ENCODE measurements at regions not wholly inside any gene's neighbourhood (a gene's known extent, or its start where the extent isn't known, plus 50 kb on each side); places are given as distances from the start of the nearest gene placed in this dataset.

DNA sequence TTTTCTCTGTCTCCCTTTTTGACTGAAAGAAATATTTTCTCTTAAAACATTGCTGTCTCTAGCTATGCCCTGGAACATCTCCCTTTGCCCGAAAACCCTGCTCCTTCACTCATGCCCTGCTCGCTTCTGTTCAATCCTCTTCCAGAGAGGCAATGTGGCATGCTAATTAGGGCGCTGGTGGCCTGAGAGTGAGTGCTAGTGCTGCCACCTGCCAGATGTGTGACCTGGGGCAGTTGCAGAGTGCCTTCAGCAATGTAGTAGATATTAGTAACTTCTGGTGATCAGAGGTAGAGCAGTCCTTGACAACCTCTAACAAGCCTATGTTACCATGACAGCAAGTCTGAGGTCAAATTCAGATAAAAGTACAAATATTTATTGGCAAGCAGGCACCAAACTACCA is 119.5 kb upstream of the OSMR start:
- H3K4me3 ChIP-seq (ENCODE audit: low read length): no peak overlapping the region
- no peaks in the 10 kb centered on the region for H3K36me3 ChIP-seq (ENCODE audit: insufficient read depth, low read length)
- ATAC-seq (ENCODE audit: poor library complexity): no peak
- POLR2A ChIA-PET: no interaction called here
- intact Hi-C loops (cut with DNase I, micrococcal nuclease): no loop called here
- Mint-ChIP-seq H3K27me3 (peaks cover 27% of the 10 kb centered on the region), H3K9me3 (no peaks in the 10 kb centered on the region), H3K4me3 (no peak overlapping the region), H3K4me1 (ENCODE audit: low read depth) (no peaks in the 10 kb centered on the region), H3K27ac (no peak overlapping the region), H3K36me3 (ENCODE audit: low read depth) (no peaks in the 10 kb centered on the region)
- H3K9me3 ChIP-seq (ENCODE audit: control insufficient read depth in 1 of 2, insufficient read depth in 1 of 2, low read length in 2 of 2): no peaks in the 10 kb centered on the region
- H3K4me1 ChIP-seq (ENCODE audit: insufficient read depth, low read length): no peaks in the 10 kb centered on the region
- DNase-seq: no peak
- H3K27ac ChIP-seq (ENCODE audit: low read depth in 1 of 2, low read length in 2 of 2): no peak overlapping the region
- CTCF ChIA-PET: no interaction called here
- peaks cover 0 to 4% of the 10 kb centered on the region in 2 experiments for H3K27me3 ChIP-seq (ENCODE audit: control insufficient read depth in 1 of 2, insufficient read depth in 2 of 2, low read length in 2 of 2)
- TF ChIP-seq, protein P1, sequence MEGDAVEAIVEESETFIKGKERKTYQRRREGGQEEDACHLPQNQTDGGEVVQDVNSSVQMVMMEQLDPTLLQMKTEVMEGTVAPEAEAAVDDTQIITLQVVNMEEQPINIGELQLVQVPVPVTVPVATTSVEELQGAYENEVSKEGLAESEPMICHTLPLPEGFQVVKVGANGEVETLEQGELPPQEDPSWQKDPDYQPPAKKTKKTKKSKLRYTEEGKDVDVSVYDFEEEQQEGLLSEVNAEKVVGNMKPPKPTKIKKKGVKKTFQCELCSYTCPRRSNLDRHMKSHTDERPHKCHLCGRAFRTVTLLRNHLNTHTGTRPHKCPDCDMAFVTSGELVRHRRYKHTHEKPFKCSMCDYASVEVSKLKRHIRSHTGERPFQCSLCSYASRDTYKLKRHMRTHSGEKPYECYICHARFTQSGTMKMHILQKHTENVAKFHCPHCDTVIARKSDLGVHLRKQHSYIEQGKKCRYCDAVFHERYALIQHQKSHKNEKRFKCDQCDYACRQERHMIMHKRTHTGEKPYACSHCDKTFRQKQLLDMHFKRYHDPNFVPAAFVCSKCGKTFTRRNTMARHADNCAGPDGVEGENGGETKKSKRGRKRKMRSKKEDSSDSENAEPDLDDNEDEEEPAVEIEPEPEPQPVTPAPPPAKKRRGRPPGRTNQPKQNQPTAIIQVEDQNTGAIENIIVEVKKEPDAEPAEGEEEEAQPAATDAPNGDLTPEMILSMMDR (IDR thresholded peaks at IDR 0.05): no peak

DNA sequence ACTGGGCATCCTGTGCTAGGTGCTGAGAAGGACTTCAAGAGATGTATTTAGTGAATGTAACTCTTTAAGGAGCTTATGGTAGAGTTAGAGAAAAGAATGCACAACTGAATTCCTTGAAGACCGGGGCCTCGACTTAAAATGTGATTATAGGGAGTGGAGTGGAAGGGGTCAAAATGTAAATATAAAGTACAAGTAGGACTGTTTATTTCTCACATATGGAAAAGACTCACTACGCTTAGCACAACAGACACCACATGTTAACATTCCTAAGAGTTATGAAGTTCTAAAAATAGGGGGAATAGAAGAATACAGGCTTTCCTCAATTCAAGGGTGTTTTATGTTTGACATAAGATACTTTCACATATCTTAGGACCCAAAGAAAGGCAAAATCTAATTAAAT is 117.8 kb upstream of the OSMR start:
- no peaks in the 10 kb centered on the region for H3K4me1 Mint-ChIP-seq (ENCODE audit: low read depth)
- ChIA-PET CTCF (no interaction called here), POLR2A (no interaction called here)
- TF ChIP-seq, protein P1 (IDR thresholded peaks at IDR 0.05): no peak
- H3K27ac Mint-ChIP-seq: no peak overlapping the region
- Histone ChIP-seq H3K4me1 (ENCODE audit: insufficient read depth, low read length) (no peaks in the 10 kb centered on the region), H3K27me3 (ENCODE audit: control insufficient read depth in 1 of 2, insufficient read depth in 2 of 2, low read length in 2 of 2) (peaks cover 0 to 4% of the 10 kb centered on the region in 2 experiments), H3K4me3 (ENCODE audit: low read length) (no peak overlapping the region), H3K36me3 (ENCODE audit: insufficient read depth, low read length) (no peaks in the 10 kb centered on the region), H3K9me3 (ENCODE audit: control insufficient read depth in 1 of 2, insufficient read depth in 1 of 2, low read length in 2 of 2) (no peaks in the 10 kb centered on the region), H3K27ac (ENCODE audit: low read depth in 1 of 2, low read length in 2 of 2) (no peak overlapping the region)
- H3K27me3 Mint-ChIP-seq: peaks cover 23% of the 10 kb centered on the region
- DNase-seq (no peak), ATAC-seq (ENCODE audit: poor library complexity) (no peak)
- no peak overlapping the region for H3K4me3 Mint-ChIP-seq
- no peaks in the 10 kb centered on the region for H3K9me3 Mint-ChIP-seq
- intact Hi-C loops (cut with DNase I, micrococcal nuclease): no loop called here
- H3K36me3 Mint-ChIP-seq (ENCODE audit: low read depth): no peaks in the 10 kb centered on the region

DNA sequence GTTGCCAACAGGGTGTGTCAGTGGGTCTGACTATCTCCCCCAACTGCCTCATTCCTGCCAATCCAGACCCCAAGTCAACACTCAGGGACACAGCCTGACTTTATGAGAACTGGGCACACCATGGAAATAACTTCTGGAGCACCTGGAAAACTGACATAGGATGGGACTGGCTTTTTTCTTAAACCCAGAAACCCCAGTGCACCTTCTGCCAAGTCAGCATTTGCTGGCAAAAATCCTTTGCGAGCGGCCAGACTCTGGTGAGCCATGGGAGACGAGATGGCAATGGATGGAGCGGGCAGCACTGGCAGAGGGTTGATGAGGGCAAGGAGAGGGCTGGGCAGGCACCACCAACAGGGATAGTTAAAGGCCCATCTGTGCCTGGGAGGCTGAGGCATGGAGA is 114.4 kb upstream of the OSMR start:
- Histone ChIP-seq H3K27me3 (ENCODE audit: control insufficient read depth in 1 of 2, insufficient read depth in 2 of 2, low read length in 2 of 2) (peaks cover 0 to 4% of the 10 kb centered on the region in 2 experiments), H3K9me3 (ENCODE audit: control insufficient read depth in 1 of 2, insufficient read depth in 1 of 2, low read length in 2 of 2) (no peaks in the 10 kb centered on the region), H3K4me3 (ENCODE audit: low read length) (no peak overlapping the region), H3K27ac (ENCODE audit: low read depth in 1 of 2, low read length in 2 of 2) (no peak overlapping the region), H3K36me3 (ENCODE audit: insufficient read depth, low read length) (no peaks in the 10 kb centered on the region), H3K4me1 (ENCODE audit: insufficient read depth, low read length) (no peaks in the 10 kb centered on the region)
- H3K9me3 Mint-ChIP-seq: no peaks in the 10 kb centered on the region
- no peaks in the 10 kb centered on the region for H3K4me1 Mint-ChIP-seq (ENCODE audit: low read depth)
- TF ChIP-seq, protein P1 (IDR thresholded peaks at IDR 0.05): no peak
- DNase-seq (no peak), ATAC-seq (ENCODE audit: poor library complexity) (no peak)
- ChIA-PET POLR2A (no interaction called here), CTCF (no interaction called here)
- no peak overlapping the region for H3K4me3 Mint-ChIP-seq
- H3K36me3 Mint-ChIP-seq (ENCODE audit: low read depth): no peaks in the 10 kb centered on the region
- peaks cover 21% of the 10 kb centered on the region for H3K27me3 Mint-ChIP-seq
- intact Hi-C loops (cut with DNase I, micrococcal nuclease): no loop called here
- H3K27ac Mint-ChIP-seq: no peak overlapping the region

Data from CD4-positive, alpha-beta T cell (primary cell).